RKO (cell line): ENCODE measurements at regions not wholly inside any gene's neighbourhood (a gene's known extent, or its start where the extent isn't known, plus 50 kb on each side); places are given as distances from the start of the nearest gene placed in this dataset.

Experiments
- DNase-seq: peaks from one replicate; pipeline ENCODE4 v3.0.0-alpha.2; 2016; ENCODE audit warnings: low spot score

DNA sequence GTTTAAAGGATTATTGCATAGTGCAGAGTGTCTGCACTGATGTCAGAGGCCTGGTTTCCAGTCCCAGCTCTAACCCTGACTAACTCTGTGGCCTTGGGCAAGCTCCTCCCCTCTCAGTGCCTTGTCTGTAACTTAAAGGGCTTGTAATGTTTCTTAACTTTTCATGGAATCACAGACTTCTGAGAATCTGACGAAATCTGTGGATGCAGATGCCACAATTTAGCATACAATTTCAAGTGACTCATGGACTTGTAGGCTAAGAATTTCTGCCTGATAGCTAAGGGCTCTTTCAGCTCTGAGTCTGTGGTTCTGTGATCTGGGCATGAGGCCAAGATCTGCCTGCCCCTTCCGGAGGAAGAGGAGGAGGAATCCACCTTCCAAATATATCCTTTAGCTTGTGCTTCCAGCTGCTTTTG is 236.9 kb downstream of the AR start:
- peak; percentile 65 for DNase-seq

DNA sequence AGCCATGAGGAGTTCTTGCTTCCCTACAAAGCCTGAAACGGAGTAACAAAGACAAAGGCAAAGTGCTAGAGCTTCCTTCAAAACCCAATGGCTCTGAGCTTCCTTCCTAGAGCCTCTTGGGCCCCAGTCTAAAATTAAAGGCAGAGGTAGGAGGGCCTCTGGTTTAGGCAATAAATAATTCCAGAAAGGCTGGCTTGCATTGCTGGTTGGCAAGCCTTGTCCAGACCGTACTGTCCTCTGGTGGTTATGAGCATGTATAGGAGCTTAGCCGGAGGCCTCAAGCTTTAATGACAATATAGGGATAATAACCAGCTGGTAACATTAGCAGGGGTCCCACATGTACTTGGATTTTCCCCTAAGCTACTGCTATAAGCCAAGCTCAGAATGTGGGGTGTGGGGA is 237.3 kb downstream of the AR start:
- DNase-seq, result no peak

DNA sequence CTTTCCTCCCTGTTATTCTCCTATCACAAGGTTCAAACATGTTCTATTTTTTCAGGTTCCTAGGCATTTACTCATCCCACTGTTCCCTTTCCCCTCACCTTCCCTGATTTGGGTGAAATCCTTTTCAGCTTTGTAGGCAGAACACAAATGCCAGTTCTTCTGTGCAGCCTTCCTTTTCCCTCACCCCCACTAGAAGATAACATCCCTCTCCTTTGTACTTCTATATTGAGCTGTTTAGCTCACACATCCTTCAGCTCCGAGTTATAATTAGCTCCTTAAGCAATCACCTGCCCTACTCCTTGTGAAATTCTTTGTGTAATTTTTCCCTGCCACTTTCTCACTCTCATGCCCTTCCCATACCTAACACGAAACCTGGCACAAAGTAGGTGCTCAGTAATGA is 240.9 kb downstream of the AR start:
- no peak for DNase-seq

DNA sequence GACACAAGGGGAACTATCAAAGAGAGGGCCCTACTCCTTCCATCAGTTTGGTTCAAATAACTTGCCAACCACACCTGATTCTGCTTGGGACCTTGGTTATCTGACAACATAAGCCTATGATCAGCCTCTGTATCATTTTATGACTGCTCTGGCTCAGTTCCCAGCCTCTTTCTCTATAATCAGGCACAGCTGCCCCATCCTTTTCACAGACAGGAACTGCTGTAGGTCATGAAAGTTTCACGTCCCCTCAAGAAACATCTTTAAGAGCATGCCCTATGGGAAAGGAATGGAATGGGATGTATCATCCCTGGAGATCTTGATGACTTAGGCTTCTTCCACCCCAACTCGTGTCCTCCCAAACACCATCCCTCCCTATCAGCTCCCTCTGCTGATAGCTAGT is 243.4 kb downstream of the AR start:
- no peak for DNase-seq

DNA sequence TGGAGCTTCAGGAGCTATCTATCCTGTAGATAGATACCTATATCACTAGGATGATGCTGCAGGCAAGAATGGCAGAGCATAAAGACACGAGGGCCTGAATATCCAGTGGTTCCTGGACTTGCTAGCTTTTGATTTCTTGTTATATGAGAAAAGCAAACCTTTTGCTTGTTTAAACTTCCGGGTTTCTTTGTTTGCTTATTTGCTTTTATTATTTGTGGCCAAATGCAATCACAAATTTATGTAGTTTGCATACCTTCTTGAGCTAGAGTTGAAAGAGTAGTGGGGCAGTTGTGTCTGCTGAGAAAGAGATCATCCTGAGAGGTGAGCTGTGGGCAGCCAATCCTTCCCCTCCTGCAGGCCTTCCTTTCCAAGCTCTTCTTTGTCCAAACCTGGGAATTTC is 245.7 kb downstream of the AR start:
- DNase-seq, result no peak
